Effector memory CD4-positive, alpha-beta T cell (primary cell): ENCODE measurements at regions not wholly inside any gene's neighbourhood (a gene's known extent, or its start where the extent isn't known, plus 50 kb on each side); places are given as distances from the start of the nearest gene placed in this dataset.
"Not testable (repeated sequence)": the region's sequence is repeated elsewhere in the genome, so short reads cannot be mapped to it uniquely, and the experiment has no call there.

Experiments
- DNase-seq, 3 donors: peaks; one replicate each; pipeline ENCODE4 v3.0.0-alpha.2; 2020
- H3K27ac ChIP-seq: 2 replicates; pipeline ENCODE4 v1.7.0; 2013; ENCODE audit warnings: mild to moderate bottlenecking, low read length, moderate library complexity; ENCODE audit not compliant: insufficient read depth, poor library complexity, severe bottlenecking
- H3K27me3 ChIP-seq: replicated peaks from 2 replicates; pipeline ENCODE4 v1.7.0; 2013; ENCODE audit warnings: mild to moderate bottlenecking, low read length; ENCODE audit not compliant: insufficient read depth, control insufficient read depth, poor library complexity, severe bottlenecking
- H3K36me3 ChIP-seq: 2 replicates; pipeline ENCODE4 v1.7.0; 2013; ENCODE audit warnings: mild to moderate bottlenecking, low read length, moderate library complexity; ENCODE audit not compliant: control insufficient read depth, insufficient read depth
- H3K4me1 ChIP-seq: 2 replicates; pipeline ENCODE4 v1.7.0; 2013; ENCODE audit warnings: low read length, mild to moderate bottlenecking; ENCODE audit not compliant: control insufficient read depth, insufficient read depth, poor library complexity, severe bottlenecking
- H3K4me3 ChIP-seq: 2 replicates; pipeline ENCODE4 v1.7.0; 2013; ENCODE audit warnings: low read length, low read depth, mild to moderate bottlenecking; ENCODE audit not compliant: insufficient read depth, poor library complexity, severe bottlenecking
- H3K9me3 ChIP-seq: 2 replicates; pipeline ENCODE4 v1.7.0; 2013; ENCODE audit warnings: mild to moderate bottlenecking, low read length, moderate library complexity; ENCODE audit not compliant: control insufficient read depth

DNA sequence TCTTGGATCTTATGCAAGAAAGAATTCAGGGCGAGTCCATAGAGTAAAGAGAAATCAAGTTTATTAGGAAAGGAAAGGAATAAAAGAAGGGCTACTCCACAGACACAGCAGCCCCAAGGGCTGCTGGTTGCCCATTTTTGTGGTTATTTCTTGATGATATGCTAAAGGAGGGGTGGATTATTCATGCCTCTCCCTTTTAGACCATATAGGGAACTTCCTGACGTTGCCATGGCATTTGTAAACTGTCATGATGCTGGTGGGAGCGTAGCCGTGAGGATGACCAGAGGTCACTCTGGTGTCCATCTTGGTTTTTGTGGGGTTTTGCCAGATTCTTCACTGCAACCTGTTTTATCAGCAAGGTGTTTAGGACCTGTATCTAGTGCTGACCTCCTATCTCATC is 115.4 kb upstream of the CARD11 start:
- Histone ChIP-seq H3K27me3 (peaks cover 5% of the 10 kb centered on the region), H3K27ac (no peak overlapping the region), H3K4me1 (no peaks in the 10 kb centered on the region), H3K4me3 (no peak overlapping the region), H3K9me3 (no peaks in the 10 kb centered on the region), H3K36me3 (no peaks in the 10 kb centered on the region)
- no peak for DNase-seq

DNA sequence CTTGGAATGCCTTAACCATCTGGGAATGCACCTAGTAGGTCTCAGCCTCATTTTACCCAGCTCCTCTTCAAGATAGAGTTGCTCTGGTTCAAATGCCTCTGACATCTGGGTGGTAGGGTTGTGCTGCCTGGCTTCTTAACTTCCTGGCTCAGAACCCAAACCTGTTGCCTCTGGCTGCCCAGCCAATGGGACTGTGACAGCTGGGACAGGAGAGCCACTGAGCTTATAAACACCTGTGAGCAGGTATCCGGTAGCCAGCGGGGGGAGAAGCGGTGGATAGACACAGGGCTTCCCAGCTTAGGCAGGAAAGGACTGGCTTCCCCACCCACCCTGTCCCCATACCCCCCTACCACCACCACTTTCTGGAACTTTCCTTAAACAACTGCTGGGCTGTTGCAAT is 115.8 kb upstream of the CARD11 start:
- H3K4me3 ChIP-seq = no peak overlapping the region
- no peaks in the 10 kb centered on the region for H3K4me1 ChIP-seq
- no peaks in the 10 kb centered on the region for H3K9me3 ChIP-seq
- no peak for DNase-seq
- H3K27ac ChIP-seq = no peak overlapping the region
- no peaks in the 10 kb centered on the region for H3K36me3 ChIP-seq
- peaks cover 5% of the 10 kb centered on the region for H3K27me3 ChIP-seq

DNA sequence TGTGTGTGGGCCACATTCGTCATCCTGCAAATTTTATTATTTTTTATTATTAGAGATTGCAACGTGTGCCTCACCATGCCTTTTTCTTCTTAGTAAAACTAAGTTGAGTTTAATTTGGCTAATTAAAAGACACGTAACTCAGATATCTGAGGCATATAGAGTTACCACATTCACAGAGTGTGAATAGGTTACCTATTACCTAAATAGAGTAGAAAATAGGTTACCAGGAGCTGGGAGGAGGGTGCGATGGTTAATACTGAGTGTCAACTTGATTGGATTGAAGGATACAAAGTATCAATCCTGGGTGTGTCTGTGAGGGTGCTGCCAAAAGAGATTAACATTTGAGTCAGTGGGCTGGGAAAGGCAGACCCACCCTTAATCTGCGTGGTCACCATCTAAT is 116.3 kb upstream of the CARD11 start:
- not testable (repeated sequence) for H3K9me3 ChIP-seq, H3K4me1 ChIP-seq, DNase-seq, H3K27ac ChIP-seq, H3K27me3 ChIP-seq, H3K4me3 ChIP-seq, H3K36me3 ChIP-seq

DNA sequence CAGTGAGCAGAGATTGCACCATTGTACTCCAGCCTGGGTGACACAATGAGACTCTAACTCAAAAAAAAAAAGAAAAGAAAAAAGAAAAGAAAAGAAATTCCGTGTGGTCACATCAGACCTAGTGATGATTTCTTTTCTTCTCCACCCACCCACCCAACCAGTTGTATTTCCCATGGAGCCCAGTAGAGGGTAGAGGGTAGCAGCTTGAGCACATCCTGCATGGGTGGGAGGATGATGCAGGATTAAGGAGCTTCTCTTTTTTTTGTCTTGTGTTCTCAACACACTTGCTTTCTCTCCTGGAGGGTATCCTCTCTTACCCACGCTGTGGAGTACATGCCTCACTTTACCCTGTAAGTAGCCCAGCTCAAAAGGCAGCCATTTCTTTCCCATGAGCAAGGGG is 118.6 kb upstream of the CARD11 start:
- H3K27ac ChIP-seq = no peak overlapping the region
- H3K36me3 ChIP-seq = no peaks in the 10 kb centered on the region
- no peak overlapping the region for H3K4me3 ChIP-seq
- no peaks in the 10 kb centered on the region for H3K9me3 ChIP-seq
- no peaks in the 10 kb centered on the region for H3K4me1 ChIP-seq
- H3K27me3 ChIP-seq = peaks cover 5% of the 10 kb centered on the region
- DNase-seq = no peak

GRCh38 chr7:3162798-3163197 is 119.1 kb upstream of the CARD11 start:
- H3K27me3 ChIP-seq, H3K27ac ChIP-seq, H3K9me3 ChIP-seq, H3K4me1 ChIP-seq, DNase-seq, H3K36me3 ChIP-seq, H3K4me3 ChIP-seq: not testable (repeated sequence)

GRCh38 chr7:3164380-3164792 is 120.7 kb upstream of the CARD11 start:
- Histone ChIP-seq H3K4me1 (no peaks in the 10 kb centered on the region), H3K27ac (no peak overlapping the region), H3K36me3 (no peaks in the 10 kb centered on the region), H3K4me3 (no peak overlapping the region), H3K9me3 (no peaks in the 10 kb centered on the region), H3K27me3 (peaks cover 5% of the 10 kb centered on the region)
- no peak for DNase-seq

GRCh38 chr7:3165681-3166580 is 122.3 kb upstream of the CARD11 start:
- Histone ChIP-seq H3K4me3 (no peak overlapping the region), H3K27ac (no peak overlapping the region), H3K36me3 (no peaks in the 10 kb centered on the region), H3K4me1 (no peaks in the 10 kb centered on the region), H3K9me3 (no peaks in the 10 kb centered on the region), H3K27me3 (peaks cover 5% of the 10 kb centered on the region)
- DNase-seq = no peak

- Histone ChIP-seq H3K27ac (no peak overlapping the region), H3K36me3 (no peaks in the 10 kb centered on the region), H3K9me3 (no peaks in the 10 kb centered on the region), H3K27me3 (peaks cover 5% of the 10 kb centered on the region), H3K4me1 (no peaks in the 10 kb centered on the region), H3K4me3 (no peak overlapping the region)
- DNase-seq = no peak
These were observed 123.9 kb upstream of the CARD11 start for GRCh38 chr7:3167551-3167950.

DNA sequence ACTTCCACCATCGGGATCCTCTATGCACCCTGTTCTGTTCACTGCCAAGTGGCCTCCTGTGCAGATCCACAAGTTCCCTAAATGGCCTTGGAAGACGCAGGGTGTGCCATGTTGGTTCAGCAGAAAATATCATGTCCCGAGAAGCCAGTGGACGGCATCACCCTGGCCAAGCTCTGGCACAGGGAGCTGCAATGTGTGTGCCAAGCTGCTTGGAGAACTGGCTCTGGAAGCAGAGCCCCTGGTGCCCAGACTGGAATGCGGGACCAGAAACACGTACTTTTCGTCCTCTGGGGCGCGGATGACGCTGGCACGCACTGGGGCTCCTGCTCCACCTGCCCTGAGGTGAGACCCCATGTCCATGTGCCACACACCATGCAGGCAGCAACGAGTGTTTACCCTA is 124.7 kb upstream of the CARD11 start:
- Histone ChIP-seq H3K4me3 (no peak overlapping the region), H3K4me1 (no peaks in the 10 kb centered on the region), H3K27ac (no peak overlapping the region), H3K27me3 (peaks cover 5% of the 10 kb centered on the region), H3K36me3 (no peaks in the 10 kb centered on the region), H3K9me3 (no peaks in the 10 kb centered on the region)
- DNase-seq = no peak

GRCh38 chr7:3168869-3169268 is 125.2 kb upstream of the CARD11 start:
- Histone ChIP-seq H3K4me1 (no peaks in the 10 kb centered on the region), H3K36me3 (no peaks in the 10 kb centered on the region), H3K27ac (no peak overlapping the region), H3K27me3 (peaks cover 5% of the 10 kb centered on the region), H3K4me3 (no peak overlapping the region), H3K9me3 (no peaks in the 10 kb centered on the region)
- no peak for DNase-seq
